Inferior parietal cortex (tissue), 1 donor: ENCODE measurements at regions not wholly inside any gene's neighbourhood (a gene's known extent, or its start where the extent isn't known, plus 50 kb on each side); places are given as distances from the start of the nearest gene placed in this dataset.

ENCODE experiments used
- DNase-seq: peaks from one replicate; pipeline ENCODE4 v3.0.0-alpha.2; 2016; ENCODE audit errors: extremely low spot score

- DNase-seq = no peak
These were observed 772.0 kb upstream of the ACO1 start for GRCh38 chr9:31612336-31613030.

- no peak for DNase-seq
These were observed 768.5 kb upstream of the ACO1 start for GRCh38 chr9:31615966-31616365.

GRCh38 chr9:31623511-31623910 is 760.9 kb upstream of the ACO1 start:
- no peak for DNase-seq

GRCh38 chr9:31629292-31629691 is 755.2 kb upstream of the ACO1 start:
- DNase-seq = no peak

- no peak for DNase-seq
These were observed 747.2 kb upstream of the ACO1 start for GRCh38 chr9:31637265-31637664.

- DNase-seq = no peak
These were observed 746.6 kb upstream of the ACO1 start for GRCh38 chr9:31637861-31638260.

GRCh38 chr9:31639451-31639850 is 745.0 kb upstream of the ACO1 start:
- no peak for DNase-seq

- no peak for DNase-seq
These were observed 715.1 kb upstream of the ACO1 start for GRCh38 chr9:31669311-31669710.

GRCh38 chr9:31671011-31671410 is 713.4 kb upstream of the ACO1 start:
- no peak for DNase-seq

GRCh38 chr9:31674264-31674663 is 710.2 kb upstream of the ACO1 start:
- DNase-seq = no peak

- no peak for DNase-seq
These were observed 707.0 kb upstream of the ACO1 start for GRCh38 chr9:31677415-31677814.

- no peak for DNase-seq
These were observed 706.6 kb upstream of the ACO1 start for GRCh38 chr9:31677877-31678276.

- DNase-seq = no peak
These were observed 701.3 kb upstream of the ACO1 start for GRCh38 chr9:31683116-31683515.

- no peak for DNase-seq
These were observed 686.5 kb upstream of the ACO1 start for GRCh38 chr9:31697956-31698355.

GRCh38 chr9:31699836-31700235 is 684.6 kb upstream of the ACO1 start:
- no peak for DNase-seq

GRCh38 chr9:31700252-31701045 is 684.0 kb upstream of the ACO1 start:
- DNase-seq = no peak

GRCh38 chr9:31702957-31703356 is 681.5 kb upstream of the ACO1 start:
- no peak for DNase-seq

GRCh38 chr9:31715250-31715649 is 669.2 kb upstream of the ACO1 start:
- no peak for DNase-seq

- no peak for DNase-seq
These were observed 665.2 kb upstream of the ACO1 start for GRCh38 chr9:31719262-31719661.

- no peak for DNase-seq
These were observed 654.0 kb upstream of the ACO1 start for GRCh38 chr9:31730398-31730797.

- no peak for DNase-seq
These were observed 651.3 kb upstream of the ACO1 start for GRCh38 chr9:31733166-31733565.

- DNase-seq = no peak
These were observed 647.8 kb upstream of the ACO1 start for GRCh38 chr9:31736581-31737179.

- DNase-seq = no peak
These were observed 643.7 kb upstream of the ACO1 start for GRCh38 chr9:31740705-31741104.
